ENCODE measurements at regions not wholly inside any gene's neighbourhood (a gene's known extent, or its start where the extent isn't known, plus 50 kb on each side); places are given as distances from the start of the nearest gene placed in this dataset.
"Not testable (repeated sequence)": the region's sequence is repeated elsewhere in the genome, so short reads cannot be mapped to it uniquely, and the experiment has no call there.

GRCh38 chr21:15442743-15443469 is 286.9 kb upstream of the USP25 start:
- no peak for DNase-seq

GRCh38 chr21:15443740-15444117 is 286.1 kb upstream of the USP25 start:
- DNase-seq = no peak

GRCh38 chr21:15444118-15444960 is 285.4 kb upstream of the USP25 start:
- DNase-seq = no peak

- DNase-seq = no peak
These were observed 284.5 kb upstream of the USP25 start for GRCh38 chr21:15445327-15445726.

- no peak for DNase-seq
These were observed 283.6 kb upstream of the USP25 start for GRCh38 chr21:15446223-15446622.

- DNase-seq = no peak
These were observed 280.2 kb upstream of the USP25 start for GRCh38 chr21:15449556-15449955.

- DNase-seq = no peak
These were observed 276.5 kb upstream of the USP25 start for GRCh38 chr21:15453261-15453660.

- not testable (repeated sequence) for DNase-seq
These were observed 276.0 kb upstream of the USP25 start for GRCh38 chr21:15453785-15454184.

GRCh38 chr21:15454931-15455330 is 274.9 kb upstream of the USP25 start:
- DNase-seq = not testable (repeated sequence)

- DNase-seq = no peak
These were observed 273.8 kb upstream of the USP25 start for GRCh38 chr21:15455819-15456462.

- DNase-seq = no peak
These were observed 271.8 kb upstream of the USP25 start for GRCh38 chr21:15457965-15458364.

- no peak for DNase-seq
These were observed 267.7 kb upstream of the USP25 start for GRCh38 chr21:15462092-15462491.

GRCh38 chr21:15466329-15466728 is 263.5 kb upstream of the USP25 start:
- DNase-seq = no peak

GRCh38 chr21:15468368-15468767 is 261.4 kb upstream of the USP25 start:
- no peak for DNase-seq

GRCh38 chr21:15472108-15473040 is 257.4 kb upstream of the USP25 start:
- DNase-seq = no peak

- DNase-seq = not testable (repeated sequence)
These were observed 252.0 kb upstream of the USP25 start for GRCh38 chr21:15477773-15478172.

- DNase-seq = no peak
These were observed 249.6 kb upstream of the USP25 start for GRCh38 chr21:15480160-15480559.

- DNase-seq = peak; percentile 75
These were observed 246.5 kb upstream of the USP25 start for GRCh38 chr21:15483138-15483780.

- DNase-seq = no peak
These were observed 243.2 kb upstream of the USP25 start for GRCh38 chr21:15486460-15487195.

- no peak for DNase-seq
These were observed 242.6 kb upstream of the USP25 start for GRCh38 chr21:15487196-15487550.

GRCh38 chr21:15491100-15491499 is 238.7 kb upstream of the USP25 start:
- DNase-seq = no peak
